GM13977 (cell line): ENCODE measurements at regions not wholly inside any gene's neighbourhood (a gene's known extent, or its start where the extent isn't known, plus 50 kb on each side); places are given as distances from the start of the nearest gene placed in this dataset.

Experiments used
- DNase-seq: peaks from one replicate; pipeline ENCODE4 v3.0.0; 2012; ENCODE audit warnings: low spot score
- CTCF ChIP-seq: IDR thresholded peaks from 2 replicates; pipeline ENCODE4 v1.5.1; 2012; ENCODE audit warnings: mild to moderate bottlenecking, control low read depth; ENCODE audit not compliant: insufficient read depth; ENCODE audit errors: extremely low read depth, missing control alignments
- in situ Hi-C: fragments of 300-500 bp; cut with MboI; formaldehyde crosslinking; loops from one replicate; pipeline ENCODE4 v1.12.0; 2022; ENCODE audit warnings: low sequenced_read_pairs, low pct_unique_long_range_greater_than_20kb, mixed read lengths, inconsistent platforms; ENCODE audit not compliant: unreplicated experiment

DNA sequence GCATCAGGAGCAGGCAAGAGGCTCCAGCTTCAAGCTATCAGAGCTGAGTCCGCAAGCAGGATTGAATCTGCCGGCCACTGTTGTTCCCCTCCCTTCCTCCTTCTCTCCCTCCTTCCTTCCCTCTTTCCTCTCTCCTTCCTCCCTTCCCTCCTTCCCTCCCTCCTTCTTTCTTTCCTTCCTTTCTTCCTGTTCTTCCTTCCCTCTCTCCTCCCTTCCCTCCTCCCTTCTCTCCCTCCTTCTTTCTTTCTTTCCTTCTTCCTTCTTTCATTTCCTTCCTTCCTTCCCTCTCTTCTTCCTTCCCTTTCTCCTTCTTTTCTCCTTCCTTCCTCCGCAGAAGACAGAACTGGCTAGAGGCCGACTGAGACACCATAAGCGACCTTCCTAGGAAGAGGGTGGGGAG is 534.0 kb downstream of the NPHP4 start:
- in situ Hi-C loops: no loop called here
- TF ChIP-seq CTCF: no peak
- no peak for DNase-seq

- in situ Hi-C loops: no loop called here
- no peak for TF ChIP-seq CTCF
- DNase-seq: no peak
These were observed 536.0 kb downstream of the NPHP4 start for GRCh38 chr1:5456090-5456811.

DNA sequence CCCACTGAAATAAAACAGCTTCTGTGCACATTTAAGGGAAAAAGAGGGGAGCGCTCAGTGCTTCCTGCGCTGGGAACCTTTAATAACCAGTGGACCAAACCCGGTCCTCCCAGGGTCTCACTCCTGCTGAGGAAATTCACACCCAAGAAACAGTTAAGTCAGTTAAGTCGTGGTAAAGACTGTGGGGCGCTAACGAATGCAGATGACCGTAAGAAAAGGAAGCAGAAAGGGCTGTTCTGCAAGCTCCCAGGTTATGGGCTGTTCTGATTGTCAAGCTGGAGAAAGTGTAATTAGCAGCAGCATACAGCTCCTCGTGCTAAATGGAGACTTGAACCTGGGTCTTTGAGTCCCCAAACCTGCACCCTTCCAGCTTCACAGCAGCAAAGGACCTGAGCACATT is 536.6 kb downstream of the NPHP4 start:
- in situ Hi-C loops: no loop called here
- DNase-seq: no peak
- no peak for TF ChIP-seq CTCF

DNA sequence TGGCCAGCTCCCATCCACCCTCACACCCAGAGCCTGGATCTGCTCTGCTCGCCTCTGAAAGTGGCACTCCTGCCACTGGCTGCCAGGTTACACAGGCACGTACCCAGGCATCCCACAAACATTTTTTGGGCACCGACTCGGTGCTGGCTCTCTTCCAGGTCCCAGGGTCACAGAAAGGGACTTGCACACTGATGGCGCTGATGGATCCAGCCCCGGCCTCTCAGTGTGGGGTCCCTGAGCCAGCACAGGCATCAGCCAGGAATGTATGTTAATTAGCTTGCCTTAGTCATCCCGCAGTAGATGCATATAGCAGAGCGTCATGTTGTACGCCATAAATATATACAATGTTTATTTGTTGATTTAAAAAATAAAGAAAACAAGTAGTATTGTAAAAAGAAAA is 537.2 kb downstream of the NPHP4 start:
- in situ Hi-C loops: no loop called here
- TF ChIP-seq CTCF: no peak
- DNase-seq: no peak

- in situ Hi-C loops: no loop called here
- DNase-seq: no peak
- no peak for TF ChIP-seq CTCF
These were observed 538.9 kb downstream of the NPHP4 start for GRCh38 chr1:5453347-5453746.

DNA sequence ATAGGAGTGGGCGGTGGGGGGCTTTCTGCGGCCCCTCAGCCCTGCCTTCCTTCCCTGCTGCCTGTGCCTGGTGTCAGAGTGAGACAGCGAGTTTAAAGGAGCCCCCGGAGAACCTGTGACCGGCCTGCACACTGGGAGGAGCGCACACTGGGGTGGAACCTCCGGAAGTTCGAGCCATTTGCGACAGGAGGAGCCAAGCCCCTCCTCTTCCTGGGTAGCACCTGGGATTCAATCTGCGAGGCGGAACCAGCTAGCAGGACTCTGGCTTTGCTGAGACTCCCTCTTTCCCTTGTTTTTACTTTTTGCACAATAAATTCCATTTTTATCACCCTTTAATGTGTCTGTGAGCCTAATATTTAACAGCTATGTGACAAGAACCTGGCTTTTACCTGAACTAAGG is 540.6 kb downstream of the NPHP4 start:
- no peak for TF ChIP-seq CTCF
- in situ Hi-C loops: no loop called here
- DNase-seq: no peak

- in situ Hi-C loops: no loop called here
- DNase-seq: no peak
These were observed 543.7 kb downstream of the NPHP4 start for GRCh38 chr1:5448486-5448885.

More at GRCh38 chr1:5448486-5448885, 543.7 kb downstream of the NPHP4 start:
- no peak for TF ChIP-seq CTCF
